GM12873 (cell line): ENCODE measurements at regions not wholly inside any gene's neighbourhood (a gene's known extent, or its start where the extent isn't known, plus 50 kb on each side); places are given as distances from the start of the nearest gene placed in this dataset.

Experiments
- CTCF ChIP-seq: IDR thresholded peaks from 2 replicates; pipeline ENCODE4 v1.5.1; 2012; ENCODE audit warnings: low read depth, mild to moderate bottlenecking, moderate library complexity, low read length, control low read depth; ENCODE audit not compliant: insufficient read depth; ENCODE audit errors: missing control alignments

GRCh38 chr16:55214412-55214811, 109.6 kb upstream of the IRX6 start:
- TF ChIP-seq CTCF, result no peak

GRCh38 chr16:55214974-55215494, 109.0 kb upstream of the IRX6 start:
- TF ChIP-seq CTCF, result no peak

- no peak for TF ChIP-seq CTCF
Measured at GRCh38 chr16:55217392-55217791, 106.6 kb upstream of the IRX6 start.

- no peak for TF ChIP-seq CTCF
Measured at GRCh38 chr16:55221836-55222235, 102.2 kb upstream of the IRX6 start.

- no peak for TF ChIP-seq CTCF
Measured at GRCh38 chr16:55222486-55222885, 101.5 kb upstream of the IRX6 start.

GRCh38 chr16:55225972-55226542, 97.9 kb upstream of the IRX6 start:
- no peak for TF ChIP-seq CTCF

GRCh38 chr16:55232822-55233221, 91.2 kb upstream of the IRX6 start:
- TF ChIP-seq CTCF, result no peak
